Activated T-cell treated with anti-CD3 and anti-CD28 coated beads for 1 hour (primary cell): ENCODE measurements at regions not wholly inside any gene's neighbourhood (a gene's known extent, or its start where the extent isn't known, plus 50 kb on each side); places are given as distances from the start of the nearest gene placed in this dataset.

Source experiments
- DNase-seq: peaks from one replicate; pipeline ENCODE4 v3.0.0-alpha.2; 2020; ENCODE audit warnings: low read depth

DNA sequence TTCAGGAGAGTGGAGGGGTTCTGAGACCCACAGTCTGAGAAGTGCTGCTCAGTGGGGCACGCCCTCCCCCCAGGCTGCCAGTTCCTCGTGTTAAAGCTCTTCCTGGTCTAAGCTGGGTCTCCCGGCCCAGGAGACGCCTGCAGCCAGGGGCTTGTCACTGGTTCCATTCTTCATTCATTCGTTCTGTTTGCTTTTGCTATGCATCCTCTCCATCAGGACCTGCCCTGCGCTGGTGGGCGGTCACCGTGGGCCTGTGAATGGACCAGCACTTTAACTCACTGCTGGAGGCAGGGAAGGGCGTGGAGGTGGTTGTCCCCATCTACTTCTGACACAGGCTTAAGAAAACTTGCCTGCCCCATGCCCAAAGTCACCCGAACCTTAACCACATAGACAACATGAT, 272.8 kb upstream of the HDAC4 start:
- DNase-seq = no peak

DNA sequence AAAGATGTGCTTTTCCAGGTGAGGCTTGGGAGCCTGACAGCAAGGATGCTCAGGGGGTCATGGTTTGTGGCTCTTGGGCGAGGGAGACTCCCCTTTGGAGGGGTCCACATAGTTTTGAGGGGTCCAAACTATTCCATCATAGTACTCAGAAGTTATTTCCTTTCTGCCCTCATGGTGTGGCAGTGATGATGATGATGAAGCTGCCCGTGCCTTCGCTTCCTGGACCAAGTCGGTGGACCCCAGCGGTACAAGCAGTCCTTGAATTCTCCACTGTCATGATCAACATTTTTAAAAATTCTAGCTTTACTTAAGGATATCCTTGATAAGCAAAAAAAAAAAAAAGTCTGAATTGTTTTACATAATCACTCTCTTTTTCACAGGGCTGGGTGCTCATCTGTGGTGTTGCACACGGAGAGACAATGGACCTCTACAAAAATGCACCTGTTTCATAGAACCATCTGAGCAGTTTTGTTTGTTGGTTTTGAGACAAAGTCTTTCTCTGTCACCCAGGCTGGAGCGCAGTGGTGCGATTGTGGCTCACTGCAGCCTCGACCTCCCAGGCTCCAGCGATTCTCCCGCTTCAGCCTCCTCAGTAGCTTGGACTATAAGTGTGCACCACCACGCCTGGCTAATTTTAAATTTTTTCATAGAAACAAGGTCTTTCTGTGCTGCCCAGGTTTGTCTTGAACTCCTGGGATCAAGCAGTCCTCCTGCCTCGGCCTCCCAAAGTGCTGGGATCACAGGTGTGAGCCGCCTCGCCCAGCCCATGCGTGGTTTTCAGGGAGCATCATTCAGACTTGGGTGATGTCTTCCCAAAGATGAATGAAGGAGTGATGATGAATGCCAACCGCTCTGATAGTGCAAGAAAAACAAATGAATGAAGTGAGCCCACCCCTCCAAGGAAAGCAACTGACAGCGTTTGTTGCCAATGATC, 271.4 kb upstream of the HDAC4 start:
- DNase-seq = no peak

DNA sequence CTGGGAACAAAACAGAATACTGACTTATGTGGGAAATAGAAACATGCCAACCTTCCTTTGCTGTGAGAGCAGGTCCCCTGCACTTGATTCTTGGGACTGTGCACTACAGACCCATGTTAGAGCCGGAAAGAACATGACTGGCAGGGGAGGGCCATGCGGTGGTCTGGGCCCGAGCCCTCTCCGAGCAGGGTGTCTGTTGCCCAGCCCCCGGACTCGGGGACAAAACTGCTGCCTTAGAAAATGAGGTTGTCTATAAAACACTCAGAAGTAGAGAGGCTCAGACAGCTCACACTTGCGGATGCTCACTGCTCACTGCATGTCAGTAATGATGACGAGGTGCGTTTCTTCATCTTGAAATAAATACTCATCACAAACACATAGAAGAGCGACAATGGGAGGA, 270.7 kb upstream of the HDAC4 start:
- DNase-seq = no peak

DNA sequence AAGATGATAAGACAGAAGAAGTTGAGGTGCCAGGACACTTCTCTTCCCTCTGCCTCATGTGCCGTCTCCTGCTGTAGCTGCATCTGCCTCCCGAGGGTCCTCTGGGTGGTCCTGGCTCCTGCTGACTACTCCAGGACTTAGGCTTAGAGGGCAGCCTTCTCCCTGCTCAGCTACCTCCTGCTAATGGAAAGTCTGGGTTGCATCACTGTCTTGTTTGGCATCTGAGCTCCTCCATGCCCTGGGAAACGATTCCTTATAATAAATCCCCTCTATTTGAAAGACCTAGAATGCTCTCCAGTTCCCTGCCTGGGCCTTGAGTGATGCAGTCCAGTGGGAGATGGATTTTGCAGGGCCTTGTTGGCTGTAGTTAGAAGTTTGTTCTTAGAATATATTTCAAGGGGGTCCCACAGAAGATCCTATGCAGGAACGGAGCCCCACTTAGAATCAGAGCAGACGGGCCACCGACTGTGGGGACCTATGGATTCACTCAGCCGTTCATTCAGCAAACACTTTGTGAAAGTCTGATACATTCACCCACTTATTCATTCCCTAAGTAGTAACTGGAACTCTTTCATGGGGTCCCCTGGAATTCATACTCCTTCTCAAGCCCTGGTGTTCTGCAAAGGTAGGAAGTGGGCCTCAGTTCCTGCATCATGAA, 269.8 kb upstream of the HDAC4 start:
- no peak for DNase-seq

DNA sequence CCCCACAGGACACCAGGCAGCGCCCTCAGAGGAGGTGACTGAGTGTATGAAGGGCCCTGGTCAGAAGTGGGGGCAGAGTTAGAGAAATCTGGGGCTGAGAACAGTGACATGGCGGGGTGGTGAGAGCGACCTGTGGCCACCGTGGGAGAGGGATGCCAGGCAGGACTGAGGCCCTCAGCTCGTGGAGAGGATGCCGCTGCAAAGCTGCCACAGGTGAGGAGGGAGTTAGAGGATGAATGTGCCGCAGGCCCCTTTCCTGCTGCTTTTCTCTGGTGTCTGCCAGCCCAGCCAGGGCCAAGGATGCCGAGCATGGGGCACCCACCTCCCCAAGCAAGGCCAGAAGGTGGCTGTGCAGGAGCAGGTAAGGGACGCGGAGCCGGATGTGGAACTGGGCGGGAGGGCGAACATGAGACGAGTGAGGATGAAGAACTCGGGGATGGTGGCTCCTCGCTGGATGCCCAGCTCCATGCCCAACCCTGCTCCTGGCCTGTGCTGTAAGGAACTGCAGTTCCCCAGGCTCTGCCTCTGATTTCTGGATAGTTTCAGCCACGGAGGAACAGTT, 269.2 kb upstream of the HDAC4 start:
- DNase-seq = no peak

DNA sequence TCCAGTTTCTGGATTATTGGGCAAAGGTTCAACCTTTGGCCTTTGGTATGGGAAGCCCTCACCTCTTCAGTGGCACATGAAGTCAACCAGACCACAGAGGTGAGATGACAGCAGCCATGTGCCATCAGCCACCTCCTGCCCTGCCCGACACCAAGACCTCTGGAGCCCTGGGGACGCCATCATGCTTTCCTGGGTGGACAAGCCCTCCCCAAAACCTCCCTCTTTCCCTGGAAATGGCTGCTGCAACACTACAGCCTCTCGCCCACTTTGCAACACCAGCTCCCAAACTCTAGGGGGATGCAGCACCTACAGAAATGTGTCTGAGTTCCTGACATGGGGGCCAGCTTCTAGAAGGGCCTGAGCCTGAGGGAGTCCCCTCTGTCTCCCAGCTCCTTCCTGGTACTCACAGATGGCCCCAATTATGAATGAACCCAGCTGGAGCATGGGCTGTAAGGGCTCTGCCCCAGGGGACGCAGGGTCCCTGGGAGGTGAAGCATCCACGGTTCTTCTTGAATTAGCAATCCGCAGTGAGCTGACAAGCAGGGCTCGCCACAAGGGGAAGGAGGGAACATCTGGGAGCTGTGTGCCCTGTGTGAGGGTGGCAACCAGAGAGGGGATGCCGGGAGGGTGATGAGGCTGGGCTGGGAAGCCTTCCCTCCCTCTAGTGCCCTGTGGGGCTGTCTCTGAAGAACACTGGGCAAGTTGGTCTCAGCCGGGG, 268.5 kb upstream of the HDAC4 start:
- DNase-seq = no peak

DNA sequence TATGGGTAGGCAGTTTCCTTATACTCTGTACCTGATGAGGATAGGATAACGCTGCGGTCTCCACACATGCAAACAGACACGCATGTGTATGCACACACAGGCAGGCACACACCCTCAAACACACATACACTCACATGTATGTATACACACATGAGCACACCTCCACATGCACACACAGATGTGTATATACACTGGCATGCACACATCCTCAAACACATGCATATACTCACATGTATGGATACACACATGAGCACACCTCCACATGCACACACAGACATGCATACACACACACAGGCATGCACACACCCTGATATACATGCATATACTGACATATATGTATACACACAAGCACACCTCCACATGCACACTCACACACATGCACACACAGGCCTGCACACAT, 267.8 kb upstream of the HDAC4 start:
- DNase-seq = no peak

DNA sequence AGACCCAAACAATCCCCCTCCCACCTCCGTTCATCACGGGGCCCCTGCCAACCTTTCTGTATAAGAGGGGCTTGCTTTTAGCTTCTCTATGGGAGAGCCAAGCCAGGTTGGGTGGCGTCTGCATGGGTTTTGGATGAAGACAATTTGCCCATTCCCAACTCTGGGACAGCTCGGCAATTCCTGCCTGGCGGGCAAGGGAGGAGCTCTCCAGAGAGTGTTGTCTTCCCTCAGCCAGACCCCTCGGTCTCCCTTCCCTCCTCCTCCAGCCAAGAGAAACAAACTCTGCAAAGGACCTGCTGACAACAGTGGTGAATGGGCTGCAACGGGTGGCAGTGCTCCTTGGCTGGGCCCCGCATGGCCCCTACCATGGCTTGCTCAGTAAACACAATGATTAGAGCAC, 267.2 kb upstream of the HDAC4 start:
- no peak for DNase-seq

DNA sequence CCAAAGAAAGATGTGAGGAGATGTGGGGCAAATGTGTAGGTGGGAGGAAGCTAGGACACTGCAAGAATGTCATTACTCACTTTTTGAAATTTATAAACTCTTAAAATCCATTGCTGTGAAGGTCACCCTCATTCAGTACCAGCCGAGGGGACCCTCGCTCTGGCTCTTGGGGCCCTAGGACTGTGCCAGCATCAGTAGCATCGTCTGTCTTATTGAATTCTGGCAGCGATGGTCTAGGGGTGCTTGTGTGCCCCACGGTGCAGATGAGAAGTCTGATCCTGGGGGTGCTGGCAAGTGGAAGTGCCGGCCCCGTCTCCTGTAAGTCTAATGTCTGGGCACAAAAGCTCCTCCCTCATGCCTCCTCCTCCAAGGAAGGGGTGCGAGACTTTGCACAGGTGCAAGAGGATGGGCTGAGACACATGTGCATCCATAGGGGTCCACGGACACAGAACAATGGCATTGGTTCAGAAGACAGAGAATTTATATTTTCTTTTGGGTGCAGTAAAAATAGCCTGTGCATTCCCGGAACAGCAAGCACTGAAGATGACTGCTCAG, 266.7 kb upstream of the HDAC4 start:
- DNase-seq = no peak

DNA sequence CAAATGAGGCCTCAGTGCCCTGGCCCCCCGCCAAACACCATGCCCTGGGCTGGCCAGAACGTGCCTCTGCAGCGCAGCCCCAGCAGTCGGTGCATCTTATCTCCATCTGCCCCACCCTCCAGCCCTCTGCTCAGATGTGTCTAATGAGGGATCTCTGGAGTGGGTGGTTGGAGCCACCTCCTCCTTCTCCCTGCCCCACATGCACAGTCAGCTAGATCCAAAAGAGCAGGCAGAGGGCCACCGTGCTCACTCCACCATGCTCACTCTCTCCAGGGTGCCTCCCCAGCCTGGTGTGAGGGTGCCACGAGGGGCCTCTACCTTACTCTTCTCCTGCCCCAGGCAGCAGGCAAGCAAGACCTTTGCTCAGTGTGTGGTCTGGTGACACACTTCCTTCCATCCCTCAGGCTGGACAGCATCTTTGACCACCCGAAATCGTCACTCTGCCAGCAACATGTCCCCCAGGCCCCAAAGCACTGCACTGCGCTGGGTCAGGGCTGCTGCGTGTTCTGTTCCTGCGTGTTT, 266.1 kb upstream of the HDAC4 start:
- no peak for DNase-seq

DNA sequence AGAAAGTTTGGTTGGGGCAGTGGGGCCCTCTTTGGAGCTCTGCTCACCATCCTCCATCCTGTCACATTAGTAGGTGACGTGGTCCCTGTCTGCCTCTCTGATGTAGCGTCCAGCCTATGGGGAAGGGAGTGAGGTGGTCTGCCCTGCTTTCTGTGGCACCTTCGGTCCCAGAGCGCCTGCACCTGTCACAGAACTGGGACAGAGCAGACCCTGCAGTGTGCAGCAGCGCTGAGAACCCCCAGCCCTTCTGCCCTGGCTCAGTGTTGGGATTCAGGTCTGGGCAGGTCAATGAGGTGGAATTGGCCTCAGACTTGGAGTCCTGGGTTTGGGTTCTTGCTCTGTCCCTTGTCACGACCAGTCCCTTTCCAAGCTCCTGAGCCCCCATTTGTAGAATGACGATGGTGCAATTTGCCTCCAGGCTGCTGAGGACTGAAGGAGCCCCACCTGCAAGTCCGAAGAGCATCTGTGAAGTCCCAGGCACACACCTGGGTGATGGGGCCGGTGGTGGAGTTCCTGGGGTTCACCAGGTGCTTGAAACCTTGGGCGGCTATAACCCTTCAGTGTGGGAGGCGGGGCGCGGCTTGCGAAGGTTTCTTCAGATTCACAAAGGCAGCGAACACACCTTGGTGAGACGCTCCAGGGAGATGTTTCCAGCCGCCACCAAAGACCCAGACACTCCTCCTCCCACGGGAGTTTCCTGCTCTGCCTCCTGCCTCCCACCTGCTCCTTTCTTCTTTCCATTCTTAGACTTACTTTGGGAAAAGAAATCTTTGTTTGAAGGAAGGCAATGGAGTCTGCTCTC, 265.4 kb upstream of the HDAC4 start:
- no peak for DNase-seq

DNA sequence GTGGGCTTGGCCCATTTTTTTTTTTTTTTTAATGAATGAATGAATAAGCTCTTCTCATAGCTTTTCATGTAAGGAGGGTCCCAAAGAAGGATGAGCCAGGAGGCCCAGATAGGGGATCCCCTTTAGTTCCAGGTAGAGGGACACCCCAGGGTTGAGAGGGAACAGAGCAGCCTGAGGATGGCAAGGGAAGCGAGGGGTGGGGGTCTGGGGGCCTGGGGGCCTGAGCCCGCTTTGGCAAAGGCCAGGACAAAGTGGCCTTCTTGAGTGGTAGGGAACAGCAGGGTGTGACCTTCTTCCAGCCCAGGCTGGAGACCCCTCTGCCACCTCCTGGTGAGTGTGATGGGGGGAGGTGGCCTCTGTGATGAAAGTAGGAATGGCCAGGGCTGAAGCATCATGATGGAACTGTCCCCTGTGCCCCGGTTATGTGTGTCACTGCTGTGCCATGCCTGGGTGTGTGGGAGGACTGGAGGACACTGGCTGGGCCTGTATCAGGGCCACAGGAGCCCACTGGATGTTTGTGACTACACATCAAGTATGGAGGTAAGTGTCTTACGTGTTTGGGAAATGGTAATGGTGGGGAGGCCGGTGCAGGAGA, 263.5 kb upstream of the HDAC4 start:
- no peak for DNase-seq

DNA sequence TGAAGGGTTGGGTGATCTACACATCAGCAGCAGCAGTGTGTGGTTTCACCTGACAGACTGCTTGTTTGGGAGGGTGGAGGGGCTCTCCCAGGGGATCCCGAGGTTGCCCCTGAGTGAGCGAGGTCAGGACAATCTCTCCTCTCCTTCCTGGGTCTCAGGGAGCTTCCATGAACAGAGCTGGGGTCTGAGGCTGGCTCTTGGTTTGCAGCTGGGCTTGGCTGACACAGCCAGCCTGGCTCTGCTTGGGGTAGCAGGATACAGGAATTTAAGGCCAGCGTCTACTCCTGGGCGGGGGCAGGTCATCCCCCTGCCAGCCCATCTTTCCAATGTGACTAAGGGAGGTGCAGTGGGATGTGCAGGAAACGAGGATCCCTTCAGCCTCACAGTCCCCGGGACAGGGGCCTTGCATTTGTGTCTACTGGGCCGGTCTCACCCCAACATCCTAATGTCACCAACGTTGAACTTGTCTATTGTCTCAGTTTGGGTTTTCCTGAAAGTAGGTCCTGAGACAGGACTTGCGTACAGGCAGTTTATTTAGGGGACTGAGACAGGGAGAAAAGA, 262.6 kb upstream of the HDAC4 start:
- no peak for DNase-seq

DNA sequence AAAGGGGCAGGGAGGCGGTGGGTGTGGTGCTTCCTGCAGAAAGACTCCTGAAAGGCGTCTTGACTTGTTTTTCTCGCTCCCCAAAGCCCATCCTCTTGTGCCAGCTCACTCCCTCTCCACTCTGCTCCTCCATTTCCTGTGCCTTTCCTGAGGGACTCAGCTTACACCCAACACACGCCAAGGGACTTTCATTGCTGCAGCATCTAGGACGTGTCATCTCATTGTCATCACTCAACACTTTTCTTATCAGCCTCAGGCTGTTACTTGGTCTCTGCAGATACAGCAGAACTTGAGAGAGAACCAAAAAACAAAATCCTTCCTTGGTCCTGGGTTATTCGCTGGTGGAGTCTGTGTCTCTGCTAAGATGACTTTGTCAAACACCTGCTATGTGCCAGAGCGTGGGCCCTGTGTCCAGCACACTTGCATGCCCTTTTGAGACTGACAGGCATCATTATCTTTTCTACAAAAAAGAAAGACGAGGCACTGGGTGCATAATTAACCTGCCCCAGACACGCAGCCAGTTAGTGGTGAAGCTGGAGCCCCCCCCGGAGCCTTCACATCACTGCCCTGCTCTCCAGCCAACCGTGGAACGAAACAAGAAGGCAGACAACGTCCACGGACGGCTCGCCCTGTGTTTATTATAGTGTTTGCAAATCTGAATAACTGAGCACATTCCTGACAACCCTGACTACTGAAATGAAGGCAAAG, 261.7 kb upstream of the HDAC4 start:
- no peak for DNase-seq

DNA sequence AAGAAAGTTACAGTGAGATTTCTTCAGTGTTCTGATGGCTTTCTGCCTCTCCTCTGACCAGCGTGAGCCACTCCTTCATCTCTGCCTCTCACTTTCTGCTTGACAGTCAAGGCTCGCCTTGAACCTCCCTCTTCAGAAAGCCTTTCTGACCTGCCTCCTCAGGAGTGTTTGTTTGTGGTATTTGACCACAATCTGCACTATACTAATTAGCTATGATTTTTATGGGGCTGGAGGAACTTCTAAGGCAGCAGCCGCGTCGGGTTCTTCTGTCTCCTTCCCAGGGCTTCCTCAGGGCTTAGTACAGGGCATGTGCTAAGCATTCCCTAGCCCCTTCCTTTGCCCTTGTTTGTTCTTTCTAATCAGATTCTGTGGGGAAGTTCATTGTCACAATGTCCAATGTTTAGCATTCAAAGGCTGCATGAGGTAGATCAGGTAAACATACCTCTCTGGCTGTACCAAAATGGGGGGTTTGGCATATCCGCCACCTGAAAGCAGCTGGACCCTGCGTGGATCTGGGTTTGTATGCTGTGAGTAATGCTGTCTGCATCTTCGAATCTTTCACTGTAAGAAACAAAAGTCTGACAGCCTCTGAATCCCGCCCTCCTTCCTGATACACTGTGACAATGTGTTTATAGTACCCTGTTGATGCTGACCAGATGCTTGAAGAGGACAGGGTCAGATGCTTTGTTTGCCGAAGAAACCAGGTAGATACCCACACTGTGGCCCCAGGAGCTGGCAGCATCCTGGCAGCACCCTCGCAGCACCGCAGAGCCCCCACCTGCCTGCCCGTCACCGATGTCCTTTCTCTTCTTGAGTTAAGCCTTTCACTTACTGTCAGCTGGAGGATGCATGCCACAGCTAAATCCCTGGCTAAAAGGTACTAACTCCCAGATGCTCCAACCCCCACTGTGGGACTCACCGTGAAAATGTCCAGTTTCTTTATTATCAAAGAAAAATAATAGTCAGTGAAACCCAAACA, 260.8 kb upstream of the HDAC4 start:
- no peak for DNase-seq

DNA sequence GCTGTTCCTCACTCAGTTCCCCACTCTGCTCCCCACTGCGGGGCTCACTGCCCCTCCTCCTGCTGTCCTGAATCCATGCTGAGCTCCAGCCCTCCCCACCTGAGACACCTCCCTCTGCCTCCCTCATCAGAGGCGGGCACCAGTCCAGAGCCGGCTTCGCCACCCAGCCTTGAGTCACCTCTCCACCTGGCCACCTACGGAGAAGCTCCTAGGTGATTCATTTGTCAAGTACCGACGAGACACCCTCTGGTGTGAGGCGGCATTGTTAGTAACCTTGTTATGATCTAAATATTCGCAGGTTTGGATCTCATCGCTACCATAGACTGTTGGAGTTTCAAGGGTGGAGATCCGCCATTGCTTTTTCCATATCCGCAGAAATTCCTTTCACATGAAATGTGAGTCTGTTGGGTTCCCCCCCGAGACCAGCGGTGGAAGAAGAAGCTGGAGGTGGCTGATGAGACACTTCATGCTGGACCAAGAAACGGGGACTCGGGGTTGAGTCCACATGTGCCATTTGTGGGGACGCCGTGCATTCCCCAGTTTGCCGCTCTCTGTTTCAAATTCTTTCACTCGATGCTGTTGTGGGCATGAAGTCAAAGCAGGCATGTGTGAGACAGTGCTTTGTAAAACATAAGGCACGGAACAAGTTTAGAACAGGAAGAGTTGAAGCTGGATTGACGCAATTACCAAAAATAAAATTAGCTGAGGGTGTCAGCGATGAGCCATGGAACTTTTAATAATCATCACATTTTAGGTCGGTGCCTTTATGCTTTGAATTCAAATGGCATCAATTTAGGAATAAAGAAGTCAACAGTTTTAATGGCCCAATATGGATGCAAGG, 259.8 kb upstream of the HDAC4 start:
- DNase-seq = no peak

DNA sequence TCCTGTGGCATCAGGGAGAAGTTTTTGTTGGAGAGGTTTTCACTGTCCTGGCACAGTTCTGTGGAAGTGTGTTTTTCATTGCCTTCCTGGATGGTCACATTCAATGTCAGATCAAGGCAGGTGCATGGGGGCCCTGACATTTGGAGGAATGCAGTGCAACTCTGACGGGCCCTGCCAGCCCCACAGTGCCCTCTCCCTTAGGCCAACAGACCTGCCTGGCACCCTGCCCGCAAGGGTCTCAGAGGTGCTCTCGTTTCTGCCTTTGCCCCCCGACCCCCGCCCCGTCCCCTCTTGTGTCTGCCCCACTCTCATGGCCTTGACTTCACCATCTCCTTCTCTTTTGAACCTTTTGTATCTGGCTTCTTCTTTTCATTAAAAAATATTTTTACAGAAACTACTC, 257.2 kb upstream of the HDAC4 start:
- no peak for DNase-seq

DNA sequence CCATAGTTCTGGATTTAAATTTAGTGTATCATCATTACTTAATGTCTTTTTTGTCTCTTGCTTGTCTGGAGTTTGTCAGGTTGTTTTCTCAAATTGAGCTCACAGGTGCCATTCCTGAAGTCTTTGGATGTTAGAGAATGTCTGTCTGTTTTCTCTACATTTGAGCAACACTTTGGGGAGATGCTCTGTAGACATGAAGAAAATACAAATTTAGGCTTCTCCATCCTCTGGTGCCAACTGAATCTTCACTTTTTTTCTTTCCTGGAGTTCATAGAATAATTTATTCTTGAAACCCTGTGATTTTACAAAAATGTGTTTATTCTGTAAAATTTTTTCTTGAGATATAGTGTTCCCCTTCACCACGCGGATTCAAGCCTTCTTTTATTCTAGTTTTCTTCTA, 256.4 kb upstream of the HDAC4 start:
- DNase-seq = no peak
